Astrocyte of the cerebellum (primary cell): ENCODE measurements at regions not wholly inside any gene's neighbourhood (a gene's known extent, or its start where the extent isn't known, plus 50 kb on each side); places are given as distances from the start of the nearest gene placed in this dataset.

ENCODE experiments used
- DNase-seq: peaks from one replicate; pipeline ENCODE4 v3.0.0-alpha.2; 2011; ENCODE audit warnings: low read depth
- H3K4me3 ChIP-seq: 2 replicates; pipeline ENCODE4 v1.5.1; 2011; ENCODE audit warnings: mild to moderate bottlenecking, low read depth, low read length, moderate library complexity
- in situ Hi-C: cut with HindIII; loops from 2 replicates; pipeline ENCODE4 v1.10.0; 2017; ENCODE audit warnings: low sequenced_read_pairs
- TF ChIP-seq, protein P1 (sequence below): IDR thresholded peaks from 2 replicates; pipeline ENCODE4 v1.5.1; 2012; ENCODE audit warnings: low read length, low read depth, moderate library complexity, mild to moderate bottlenecking; ENCODE audit errors: missing control alignments

GRCh38 chr11:128187835-128188234 lies 399.5 kb downstream of the ETS1 start:
- no peak for DNase-seq
- no peak overlapping the region for H3K4me3 ChIP-seq
- TF ChIP-seq, protein P1, sequence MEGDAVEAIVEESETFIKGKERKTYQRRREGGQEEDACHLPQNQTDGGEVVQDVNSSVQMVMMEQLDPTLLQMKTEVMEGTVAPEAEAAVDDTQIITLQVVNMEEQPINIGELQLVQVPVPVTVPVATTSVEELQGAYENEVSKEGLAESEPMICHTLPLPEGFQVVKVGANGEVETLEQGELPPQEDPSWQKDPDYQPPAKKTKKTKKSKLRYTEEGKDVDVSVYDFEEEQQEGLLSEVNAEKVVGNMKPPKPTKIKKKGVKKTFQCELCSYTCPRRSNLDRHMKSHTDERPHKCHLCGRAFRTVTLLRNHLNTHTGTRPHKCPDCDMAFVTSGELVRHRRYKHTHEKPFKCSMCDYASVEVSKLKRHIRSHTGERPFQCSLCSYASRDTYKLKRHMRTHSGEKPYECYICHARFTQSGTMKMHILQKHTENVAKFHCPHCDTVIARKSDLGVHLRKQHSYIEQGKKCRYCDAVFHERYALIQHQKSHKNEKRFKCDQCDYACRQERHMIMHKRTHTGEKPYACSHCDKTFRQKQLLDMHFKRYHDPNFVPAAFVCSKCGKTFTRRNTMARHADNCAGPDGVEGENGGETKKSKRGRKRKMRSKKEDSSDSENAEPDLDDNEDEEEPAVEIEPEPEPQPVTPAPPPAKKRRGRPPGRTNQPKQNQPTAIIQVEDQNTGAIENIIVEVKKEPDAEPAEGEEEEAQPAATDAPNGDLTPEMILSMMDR: no peak
- in situ Hi-C loops: loop anchor here (10.0 kb wide), 1 partner anchor 337 kb away; no protein-coding TSS in a partner anchor

- no peak overlapping the region for H3K4me3 ChIP-seq
- no peak for DNase-seq
- TF ChIP-seq, protein P1: no peak
- in situ Hi-C loops: loop anchor here (10.0 kb wide), 1 partner anchor 337 kb away; no protein-coding TSS in a partner anchor
These were observed 400.0 kb downstream of the ETS1 start for GRCh38 chr11:128187377-128187776.

GRCh38 chr11:128184981-128185380 lies 402.4 kb downstream of the ETS1 start:
- H3K4me3 ChIP-seq: no peak overlapping the region
- TF ChIP-seq, protein P1: no peak
- in situ Hi-C loops: loop anchor here (10.0 kb wide), 1 partner anchor 340 kb away; no protein-coding TSS in a partner anchor
- DNase-seq: no peak

- TF ChIP-seq, protein P1: no peak
- in situ Hi-C loops: loop anchor here (10.0 kb wide), 1 partner anchor 342 kb away; no protein-coding TSS in a partner anchor
- H3K4me3 ChIP-seq: no peak overlapping the region
- DNase-seq: no peak
These were observed 404.5 kb downstream of the ETS1 start for GRCh38 chr11:128182844-128183243.

GRCh38 chr11:128181984-128182383 lies 405.4 kb downstream of the ETS1 start:
- DNase-seq: no peak
- in situ Hi-C loops: loop anchor here (10.0 kb wide), 1 partner anchor 343 kb away; no protein-coding TSS in a partner anchor
- no peak overlapping the region for H3K4me3 ChIP-seq
- TF ChIP-seq, protein P1: no peak

DNA sequence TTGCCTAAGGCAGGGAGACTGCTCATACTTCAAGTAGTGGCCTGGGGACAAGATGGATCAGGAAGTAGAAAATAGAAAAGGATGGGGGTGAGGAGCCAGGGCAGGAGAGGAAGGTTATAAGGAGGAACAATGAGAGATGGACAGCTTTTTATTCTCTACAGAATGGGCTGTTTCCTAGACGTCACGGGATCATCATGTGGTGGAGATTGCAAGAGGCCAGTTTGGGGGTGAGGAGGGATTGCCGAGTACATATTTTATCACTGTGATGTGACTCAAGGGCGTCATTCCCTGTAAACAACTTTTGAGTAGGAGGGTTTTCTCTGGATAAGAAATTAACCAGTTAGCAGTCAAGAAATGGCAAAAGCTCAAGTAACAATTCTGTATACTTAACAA lies 406.3 kb downstream of the ETS1 start:
- in situ Hi-C loops: loop anchor here (10.0 kb wide), 1 partner anchor 344 kb away; no protein-coding TSS in a partner anchor
- TF ChIP-seq, protein P1: no peak
- no peak overlapping the region for H3K4me3 ChIP-seq
- no peak for DNase-seq
